Neural progenitor cell (in vitro differentiated cells): ENCODE measurements at regions not wholly inside any gene's neighbourhood (a gene's known extent, or its start where the extent isn't known, plus 50 kb on each side); places are given as distances from the start of the nearest gene placed in this dataset.

ENCODE experiments used
- DNase-seq: peaks from one replicate; pipeline ENCODE4 v3.0.0-alpha.2; 2016; ENCODE audit warnings: low spot score
- H2AFZ ChIP-seq: fragments of 200-600 bp; sonication (generic); replicated peaks from 2 replicates; pipeline ENCODE4 v1.6.1; 2016; ENCODE audit warnings: antibody characterized with exemption
- H3F3A ChIP-seq: fragments of 200-600 bp; sonication (generic); 2 replicates; pipeline ENCODE4 v1.6.1; 2016; ENCODE audit warnings: antibody characterized with exemption, low read depth
- H3K27ac ChIP-seq: fragments of 200-600 bp; sonication (generic); 2 replicates; pipeline ENCODE4 v1.5.1; 2016; ENCODE audit warnings: mild to moderate bottlenecking
- H3K27me3 ChIP-seq: fragments of 200-600 bp; sonication (generic); 2 replicates; pipeline ENCODE4 v1.6.1; 2016; ENCODE audit warnings: mild to moderate bottlenecking, moderate library complexity
- H3K36me3 ChIP-seq: fragments of 200-600 bp; sonication (generic); 2 replicates; pipeline ENCODE4 v1.5.1; 2016
- H3K4me1 ChIP-seq: fragments of 200-600 bp; sonication (generic); 2 replicates; pipeline ENCODE4 v1.6.1; 2016; ENCODE audit warnings: mixed run types
- H3K4me2 ChIP-seq: fragments of 200-600 bp; sonication (generic); 2 replicates; pipeline ENCODE4 v1.6.1; 2016
- H3K4me3 ChIP-seq: fragments of 200-600 bp; sonication (generic); 2 replicates; pipeline ENCODE4 v1.5.1; 2016
- H3K79me2 ChIP-seq: fragments of 200-600 bp; sonication (generic); 2 replicates; pipeline ENCODE4 v1.6.1; 2016; ENCODE audit warnings: low read depth
- H3K9ac ChIP-seq: fragments of 200-600 bp; sonication (generic); 2 replicates; pipeline ENCODE4 v1.6.1; 2016
- H3K9me3 ChIP-seq: fragments of 200-600 bp; sonication (generic); 2 replicates; pipeline ENCODE4 v1.5.1; 2016; ENCODE audit warnings: low read depth
- H4K20me1 ChIP-seq: fragments of 200-600 bp; sonication (generic); 2 replicates; pipeline ENCODE4 v1.6.1; 2016; ENCODE audit warnings: low read depth
- H3K27ac Mint-ChIP-seq: 3 replicates; pipeline ENCODE4 v1.8.0; 2021; ENCODE audit warnings: mixed read lengths
- H3K27me3 Mint-ChIP-seq: 2 replicates; pipeline ENCODE4 v1.8.0; 2022; ENCODE audit warnings: low read depth, mild to moderate bottlenecking, inconsistent platforms, moderate library complexity, mixed read lengths; ENCODE audit not compliant: insufficient read depth
- H3K36me3 Mint-ChIP-seq: 3 replicates; pipeline ENCODE4 v1.8.0; 2021; ENCODE audit warnings: mixed read lengths
- H3K4me1 Mint-ChIP-seq: 3 replicates; pipeline ENCODE4 v1.8.0; 2021; ENCODE audit warnings: mixed read lengths
- H3K4me3 Mint-ChIP-seq: 3 replicates; pipeline ENCODE4 v1.8.0; 2021; ENCODE audit warnings: mild to moderate bottlenecking, moderate library complexity, mixed read lengths
- H3K9me3 Mint-ChIP-seq: 3 replicates; pipeline ENCODE4 v1.8.0; 2020; ENCODE audit warnings: mixed read lengths
- CTCF ChIP-seq: fragments of 200-600 bp; sonication (generic); IDR thresholded peaks from 2 replicates; pipeline ENCODE4 v1.5.1; 2017; ENCODE audit warnings: antibody characterized with exemption, mild to moderate bottlenecking
- EZH2 ChIP-seq: fragments of 200-600 bp; sonication (generic); IDR thresholded peaks from 2 replicates; pipeline ENCODE4 v1.6.1; 2017; ENCODE audit warnings: antibody characterized with exemption, mild to moderate bottlenecking, moderate library complexity
- EZH2phosphoT487 ChIP-seq: fragments of 200-600 bp; sonication (generic); IDR thresholded peaks from 2 replicates; pipeline ENCODE4 v1.6.1; 2017; ENCODE audit warnings: antibody characterized with exemption

- Mint-ChIP-seq H3K27me3 (no peaks in the 10 kb centered on the region), H3K4me3 (no peak overlapping the region), H3K36me3 (no peaks in the 10 kb centered on the region), H3K27ac (no peak overlapping the region), H3K4me1 (no peaks in the 10 kb centered on the region), H3K9me3 (no peaks in the 10 kb centered on the region)
- H3K4me1 ChIP-seq: no peaks in the 10 kb centered on the region
- H2AFZ ChIP-seq: no peak overlapping the region
- H3K79me2 ChIP-seq: no peaks in the 10 kb centered on the region
- DNase-seq: no peak
- no peak overlapping the region for H3K9ac ChIP-seq
- no peaks in the 10 kb centered on the region for H3K27me3 ChIP-seq
- H3K27ac ChIP-seq: no peak overlapping the region
- no peak overlapping the region for H3K4me3 ChIP-seq
- no peaks in the 10 kb centered on the region for H3K36me3 ChIP-seq
- no peak overlapping the region for H3K4me2 ChIP-seq
- no peaks in the 10 kb centered on the region for H3F3A ChIP-seq
- no peaks in the 10 kb centered on the region for H4K20me1 ChIP-seq
- TF ChIP-seq EZH2phosphoT487 (no peak), CTCF (no peak), EZH2 (no peak)
- H3K9me3 ChIP-seq: no peaks in the 10 kb centered on the region
Measured at GRCh38 chr4:134754301-134755019, 552.9 kb upstream of the PABPC4L start.

- H3K9me3 Mint-ChIP-seq: no peaks in the 10 kb centered on the region
- Histone ChIP-seq H2AFZ (no peak overlapping the region), H3K4me1 (no peaks in the 10 kb centered on the region), H3F3A (no peaks in the 10 kb centered on the region), H3K9ac (no peak overlapping the region), H3K4me2 (no peak overlapping the region), H3K9me3 (no peaks in the 10 kb centered on the region), H3K36me3 (no peaks in the 10 kb centered on the region), H3K27ac (no peak overlapping the region), H3K27me3 (no peaks in the 10 kb centered on the region), H3K79me2 (no peaks in the 10 kb centered on the region), H3K4me3 (no peak overlapping the region), H4K20me1 (no peaks in the 10 kb centered on the region)
- H3K36me3 Mint-ChIP-seq: no peaks in the 10 kb centered on the region
- no peak for DNase-seq
- no peak for TF ChIP-seq EZH2phosphoT487
- no peak for TF ChIP-seq CTCF
- no peak for TF ChIP-seq EZH2
- H3K27ac Mint-ChIP-seq: no peak overlapping the region
- no peaks in the 10 kb centered on the region for H3K4me1 Mint-ChIP-seq
- H3K4me3 Mint-ChIP-seq: no peak overlapping the region
- H3K27me3 Mint-ChIP-seq: no peaks in the 10 kb centered on the region
Measured at GRCh38 chr4:134753390-134753789, 551.8 kb upstream of the PABPC4L start.

- Mint-ChIP-seq H3K9me3 (peaks cover 2% of the 10 kb centered on the region), H3K36me3 (no peaks in the 10 kb centered on the region), H3K27ac (no peak overlapping the region), H3K27me3 (no peaks in the 10 kb centered on the region), H3K4me1 (no peaks in the 10 kb centered on the region), H3K4me3 (no peak overlapping the region)
- Histone ChIP-seq H3K4me2 (no peak overlapping the region), H4K20me1 (no peaks in the 10 kb centered on the region), H3K27ac (no peak overlapping the region), H3K27me3 (no peaks in the 10 kb centered on the region), H3K36me3 (no peaks in the 10 kb centered on the region), H3K4me3 (no peak overlapping the region), H3K9me3 (no peaks in the 10 kb centered on the region), H3K4me1 (peaks cover 4% of the 10 kb centered on the region), H3K9ac (no peak overlapping the region), H3K79me2 (no peaks in the 10 kb centered on the region), H2AFZ (no peak overlapping the region), H3F3A (no peaks in the 10 kb centered on the region)
- TF ChIP-seq CTCF (no peak), EZH2 (no peak), EZH2phosphoT487 (no peak)
- DNase-seq: no peak
Measured at GRCh38 chr4:134747108-134747805, 545.7 kb upstream of the PABPC4L start.
